Naive thymus-derived CD8-positive, alpha-beta T cell (primary cell): ENCODE measurements at regions not wholly inside any gene's neighbourhood (a gene's known extent, or its start where the extent isn't known, plus 50 kb on each side); places are given as distances from the start of the nearest gene placed in this dataset.
"Not testable (repeated sequence)": the region's sequence is repeated elsewhere in the genome, so short reads cannot be mapped to it uniquely, and the experiment has no call there.

ENCODE experiments used
- ATAC-seq, 2 donors: fragments of 150-1000 bp; cut with Tn5 transposase in 1 of 2; sonication (Bioruptor Pico), chemical (Tn5 transposase) in 1 of 2; 1 replicate in 1 of 2; 2 replicates in 1 of 2; pipeline ENCODE4 v1.10.0; 2021; ENCODE audit warnings: mild to moderate bottlenecking in 2 of 2, moderate library complexity in 2 of 2
- POLR2A ChIA-PET: fragments of 350-600 bp; sonication (Branson Sonifier 250); formaldehyde crosslinking; loops from one replicate; lab custom pipeline; 2021; ENCODE audit warnings: antibody characterized with exemption; lab: Charles Lee
- DNase-seq, 10 donors: peaks; one replicate each; pipeline versions ENCODE4 v3.0.0 to v3.0.0-alpha.2; 2020 to 2022
- H3K27ac Mint-ChIP-seq, 10 donors: one replicate each; pipeline ENCODE4 v1.8.0; 2020 to 2022; ENCODE audit warnings: mild to moderate bottlenecking in 10 of 10, mixed read lengths in 10 of 10, moderate library complexity in 4 of 10, inconsistent platforms in 1 of 10
- H3K27me3 Mint-ChIP-seq, 5 donors: one replicate each; pipeline ENCODE4 v1.8.0; 2021 to 2022; ENCODE audit warnings: mixed read lengths in 5 of 5
- H3K36me3 Mint-ChIP-seq, 3 donors: one replicate each; pipeline ENCODE4 v1.8.0; 2020 to 2022; ENCODE audit warnings: mixed read lengths in 3 of 3, mild to moderate bottlenecking in 2 of 3, inconsistent platforms in 1 of 3
- H3K4me1 Mint-ChIP-seq, 4 donors: one replicate each; pipeline ENCODE4 v1.8.0; 2021 to 2022; ENCODE audit warnings: mixed read lengths in 4 of 4
- H3K4me3 Mint-ChIP-seq, 10 donors: one replicate each; pipeline ENCODE4 v1.8.0; 2020 to 2022; ENCODE audit warnings: mild to moderate bottlenecking in 10 of 10, mixed read lengths in 10 of 10, moderate library complexity in 6 of 10, inconsistent platforms in 1 of 10
- H3K9me3 Mint-ChIP-seq, 9 donors: one replicate each; pipeline ENCODE4 v1.8.0; 2020 to 2022; ENCODE audit warnings: mixed read lengths in 9 of 9, mild to moderate bottlenecking in 3 of 9, inconsistent platforms in 1 of 9, moderate library complexity in 1 of 9

DNA sequence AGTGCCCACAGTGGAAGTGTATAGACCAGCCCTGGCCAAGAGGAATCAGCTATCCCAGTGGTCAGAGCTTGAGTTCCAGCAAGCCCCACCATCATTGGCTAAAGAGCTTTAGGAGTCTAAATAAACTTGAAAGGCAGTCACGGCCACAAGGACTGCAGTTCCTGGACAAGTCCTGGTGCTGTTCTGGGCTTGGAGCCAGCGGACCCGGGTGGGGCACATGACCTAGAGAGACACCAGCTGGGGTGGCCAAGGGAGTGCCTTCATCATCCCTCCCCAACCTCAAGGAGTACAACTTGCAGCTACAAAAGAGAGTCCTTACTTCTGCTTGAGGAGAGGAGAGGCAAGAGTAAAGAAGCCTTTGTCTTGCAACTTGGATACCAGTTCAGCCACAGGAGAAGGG is 439.8 kb upstream of the TMEFF2 start:
- peaks cover 0 to 3% (median 0%) of the 10 kb centered on the region in 5 donors for H3K27me3 Mint-ChIP-seq
- no peak overlapping the region for H3K4me3 Mint-ChIP-seq
- POLR2A ChIA-PET, result no interaction called here
- H3K36me3 Mint-ChIP-seq, result no peaks in the 10 kb centered on the region
- peaks cover 0 to 14% (median 4%) of the 10 kb centered on the region in 9 donors for H3K9me3 Mint-ChIP-seq
- DNase-seq, result no peak
- no peaks in the 10 kb centered on the region for H3K4me1 Mint-ChIP-seq
- no peak overlapping the region for H3K27ac Mint-ChIP-seq
- no peak for ATAC-seq

GRCh38 chr2:192628017-192628416 is 433.3 kb upstream of the TMEFF2 start:
- no peaks in the 10 kb centered on the region for H3K4me1 Mint-ChIP-seq
- H3K36me3 Mint-ChIP-seq, result no peaks in the 10 kb centered on the region
- no peak overlapping the region for H3K27ac Mint-ChIP-seq
- ATAC-seq (no peak), DNase-seq (no peak)
- peaks cover 0 to 5% (median 0%) of the 10 kb centered on the region in 9 donors for H3K9me3 Mint-ChIP-seq
- POLR2A ChIA-PET, result no interaction called here
- H3K4me3 Mint-ChIP-seq, result no peak overlapping the region
- H3K27me3 Mint-ChIP-seq, result no peaks in the 10 kb centered on the region

GRCh38 chr2:192615105-192615504 is 420.4 kb upstream of the TMEFF2 start:
- H3K27me3 Mint-ChIP-seq, result no peaks in the 10 kb centered on the region
- ATAC-seq (no peak), DNase-seq (no peak)
- no peak overlapping the region for H3K4me3 Mint-ChIP-seq
- no peaks in the 10 kb centered on the region for H3K4me1 Mint-ChIP-seq
- POLR2A ChIA-PET, result no interaction called here
- H3K9me3 Mint-ChIP-seq, result no peaks in the 10 kb centered on the region
- no peak overlapping the region for H3K27ac Mint-ChIP-seq
- no peaks in the 10 kb centered on the region for H3K36me3 Mint-ChIP-seq

DNA sequence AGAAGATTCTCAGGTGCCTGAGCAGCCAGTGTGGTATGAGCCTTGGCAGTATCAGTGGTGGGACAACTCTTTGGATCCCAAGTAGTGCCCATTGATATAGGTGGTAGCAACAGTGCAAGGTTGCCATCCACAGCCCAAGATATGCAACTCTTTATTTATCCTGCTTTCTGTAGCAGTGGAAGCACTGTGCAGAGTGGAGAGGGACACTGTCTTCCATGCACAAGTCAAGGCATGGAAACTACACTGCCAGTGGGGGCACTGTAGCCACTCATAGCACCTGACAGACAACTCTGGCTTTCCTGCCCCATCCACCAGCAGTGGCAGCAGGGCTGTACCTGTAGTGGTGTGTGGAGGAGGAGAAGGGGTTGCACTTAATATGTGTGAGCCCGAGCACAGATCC is 409.6 kb upstream of the TMEFF2 start:
- no peak overlapping the region for H3K27ac Mint-ChIP-seq
- H3K4me3 Mint-ChIP-seq, result no peak overlapping the region
- no peak for ATAC-seq
- no peaks in the 10 kb centered on the region for H3K4me1 Mint-ChIP-seq
- H3K36me3 Mint-ChIP-seq, result no peaks in the 10 kb centered on the region
- POLR2A ChIA-PET, result no interaction called here
- H3K27me3 Mint-ChIP-seq, result no peaks in the 10 kb centered on the region
- peaks cover 0 to 26% (median 15%) of the 10 kb centered on the region in 9 donors for H3K9me3 Mint-ChIP-seq
- DNase-seq, result no peak

GRCh38 chr2:192598649-192599048 is 403.9 kb upstream of the TMEFF2 start:
- H3K27ac Mint-ChIP-seq, H3K4me1 Mint-ChIP-seq, POLR2A ChIA-PET, H3K36me3 Mint-ChIP-seq, H3K27me3 Mint-ChIP-seq, H3K4me3 Mint-ChIP-seq, ATAC-seq, DNase-seq: not testable (repeated sequence)
- H3K9me3 Mint-ChIP-seq, result peaks cover 0 to 17% (median 10%) of the 10 kb centered on the region in 9 donors

DNA sequence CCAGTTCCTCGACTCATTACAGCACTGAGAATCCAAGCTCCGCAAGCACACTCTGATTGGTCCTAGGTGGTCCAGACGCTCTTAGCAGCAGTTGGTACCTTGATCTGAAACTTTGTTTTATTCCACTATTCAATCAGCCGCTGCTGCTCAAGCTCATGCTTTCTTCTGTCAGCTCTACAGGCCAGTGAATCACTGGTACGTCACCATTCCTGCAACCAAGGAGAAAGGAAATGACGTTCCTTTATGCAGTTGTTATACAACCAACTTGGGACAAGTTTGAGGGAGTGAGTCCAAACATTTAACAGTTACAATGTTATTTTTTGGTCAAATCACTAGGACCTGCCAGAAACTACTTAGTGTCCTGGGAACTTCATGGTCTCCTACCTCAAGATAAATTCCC is 398.8 kb upstream of the TMEFF2 start:
- no peaks in the 10 kb centered on the region for H3K27me3 Mint-ChIP-seq
- H3K27ac Mint-ChIP-seq, result no peak overlapping the region
- no peaks in the 10 kb centered on the region for H3K4me1 Mint-ChIP-seq
- ATAC-seq (no peak), DNase-seq (no peak)
- no peak overlapping the region for H3K4me3 Mint-ChIP-seq
- H3K9me3 Mint-ChIP-seq, result peaks cover 0 to 4% (median 0%) of the 10 kb centered on the region in 9 donors
- no peaks in the 10 kb centered on the region for H3K36me3 Mint-ChIP-seq
- POLR2A ChIA-PET, result no interaction called here

DNA sequence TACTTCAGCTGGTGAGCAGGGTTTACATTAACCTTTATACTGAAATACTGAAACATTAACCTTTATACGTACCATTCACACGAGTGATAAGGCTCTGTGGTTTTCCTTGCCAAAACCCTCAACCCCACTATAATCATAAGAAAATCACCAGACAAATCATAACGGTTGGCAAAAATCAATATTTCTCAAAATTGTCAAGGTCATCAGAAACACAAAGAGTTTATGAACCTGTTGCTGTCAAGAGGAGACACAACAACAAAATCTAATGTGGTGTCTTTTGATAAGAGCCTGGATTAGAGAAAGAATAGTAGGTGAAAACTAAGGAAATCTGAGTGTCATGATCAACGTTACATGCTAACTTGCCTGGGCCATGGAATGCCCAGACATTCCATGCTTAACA is 396.9 kb upstream of the TMEFF2 start:
- ATAC-seq, result no peak
- no peak overlapping the region for H3K4me3 Mint-ChIP-seq
- H3K4me1 Mint-ChIP-seq, result no peaks in the 10 kb centered on the region
- H3K27me3 Mint-ChIP-seq, result no peaks in the 10 kb centered on the region
- H3K36me3 Mint-ChIP-seq, result no peaks in the 10 kb centered on the region
- peaks cover 0 to 9% (median 0%) of the 10 kb centered on the region in 9 donors for H3K9me3 Mint-ChIP-seq
- H3K27ac Mint-ChIP-seq, result no peak overlapping the region
- DNase-seq, result no peak
- POLR2A ChIA-PET, result no interaction called here

- Mint-ChIP-seq H3K9me3 (peaks cover 0 to 9% (median 0%) of the 10 kb centered on the region in 9 donors), H3K27ac (no peak overlapping the region), H3K4me3 (no peak overlapping the region), H3K27me3 (no peaks in the 10 kb centered on the region), H3K4me1 (no peaks in the 10 kb centered on the region), H3K36me3 (no peaks in the 10 kb centered on the region)
- no peak for DNase-seq
- ATAC-seq, result no peak
- POLR2A ChIA-PET, result no interaction called here
Observed at GRCh38 chr2:192585418-192585817, 390.7 kb upstream of the TMEFF2 start.

- POLR2A ChIA-PET, result no interaction called here
- Mint-ChIP-seq H3K27me3 (no peaks in the 10 kb centered on the region), H3K4me3 (no peak overlapping the region), H3K36me3 (no peaks in the 10 kb centered on the region), H3K4me1 (no peaks in the 10 kb centered on the region), H3K9me3 (peaks cover 0 to 9% (median 0%) of the 10 kb centered on the region in 9 donors), H3K27ac (no peak overlapping the region)
- DNase-seq, result no peak
- no peak for ATAC-seq
Observed at GRCh38 chr2:192584976-192585375, 390.2 kb upstream of the TMEFF2 start.

DNA sequence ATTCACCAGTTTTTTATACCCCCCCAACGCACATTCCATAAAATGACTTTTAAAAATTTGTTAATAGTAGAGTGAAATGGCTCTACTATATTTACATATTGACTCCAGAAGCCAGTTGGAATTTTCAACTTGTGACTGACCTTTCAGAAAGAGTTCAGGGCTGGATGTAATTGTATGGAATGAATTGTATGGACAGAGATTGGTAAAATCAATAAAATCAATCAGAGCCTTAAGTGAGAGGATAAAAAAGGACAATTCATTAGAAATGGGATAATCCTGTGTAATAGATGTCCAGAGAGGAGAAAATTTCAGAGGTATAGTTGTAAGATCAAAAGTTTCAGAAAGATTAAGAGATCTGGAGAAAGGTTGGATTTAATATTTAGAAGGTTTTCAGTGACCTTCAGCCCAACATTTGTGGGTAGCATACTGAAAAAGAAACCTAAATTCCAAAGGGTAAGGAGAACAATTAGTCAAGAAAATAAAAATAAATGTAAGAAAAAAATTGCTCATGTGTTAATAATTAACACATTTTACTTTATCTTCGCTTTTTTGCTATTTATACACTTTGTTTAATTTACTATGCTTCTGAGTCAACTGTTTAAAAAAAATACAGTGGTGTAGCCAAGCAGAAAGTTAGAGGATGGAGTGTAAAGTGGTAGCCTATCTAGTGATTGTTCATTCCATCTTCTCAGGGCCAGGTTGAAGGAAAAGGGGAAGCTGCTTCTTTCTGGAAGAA is 385.4 kb upstream of the TMEFF2 start:
- Mint-ChIP-seq H3K4me1 (no peaks in the 10 kb centered on the region), H3K27ac (no peak overlapping the region), H3K27me3 (no peaks in the 10 kb centered on the region), H3K36me3 (no peaks in the 10 kb centered on the region), H3K9me3 (peaks cover 0 to 9% (median 0%) of the 10 kb centered on the region in 9 donors), H3K4me3 (no peak overlapping the region)
- no peak for DNase-seq
- POLR2A ChIA-PET, result no interaction called here
- no peak for ATAC-seq

DNA sequence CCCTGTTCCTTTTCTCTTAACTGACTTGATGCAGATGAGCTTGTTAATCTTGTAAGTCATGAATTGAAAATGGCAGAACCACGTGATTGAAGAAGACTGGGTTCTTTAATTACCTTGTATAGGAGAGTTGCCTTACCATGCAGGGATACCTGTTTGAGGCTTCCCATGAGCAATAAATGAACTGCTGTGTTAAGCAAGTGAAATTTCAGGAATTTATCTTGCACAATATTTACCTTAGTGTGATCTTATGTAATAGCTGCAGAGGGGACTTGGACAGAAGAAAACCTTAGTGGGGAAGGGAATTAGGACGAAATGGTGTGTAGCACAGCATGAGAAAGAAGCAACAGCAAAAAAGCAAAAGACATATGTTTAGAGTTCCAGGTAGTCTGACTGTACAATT is 384.0 kb upstream of the TMEFF2 start:
- H3K4me3 Mint-ChIP-seq, result no peak overlapping the region
- no peak for ATAC-seq
- POLR2A ChIA-PET, result no interaction called here
- no peak for DNase-seq
- no peaks in the 10 kb centered on the region for H3K36me3 Mint-ChIP-seq
- peaks cover 0 to 6% (median 0%) of the 10 kb centered on the region in 9 donors for H3K9me3 Mint-ChIP-seq
- no peak overlapping the region for H3K27ac Mint-ChIP-seq
- H3K27me3 Mint-ChIP-seq, result no peaks in the 10 kb centered on the region
- H3K4me1 Mint-ChIP-seq, result no peaks in the 10 kb centered on the region

GRCh38 chr2:192577706-192578105 is 383.0 kb upstream of the TMEFF2 start:
- ATAC-seq (no peak), DNase-seq (no peak)
- H3K4me1 Mint-ChIP-seq, result no peaks in the 10 kb centered on the region
- no peak overlapping the region for H3K4me3 Mint-ChIP-seq
- H3K27ac Mint-ChIP-seq, result no peak overlapping the region
- peaks cover 0 to 10% (median 0%) of the 10 kb centered on the region in 9 donors for H3K9me3 Mint-ChIP-seq
- H3K27me3 Mint-ChIP-seq, result no peaks in the 10 kb centered on the region
- POLR2A ChIA-PET, result no interaction called here
- H3K36me3 Mint-ChIP-seq, result no peaks in the 10 kb centered on the region

- H3K36me3 Mint-ChIP-seq, result no peaks in the 10 kb centered on the region
- H3K9me3 Mint-ChIP-seq, result peaks cover 0 to 12% (median 0%) of the 10 kb centered on the region in 9 donors
- POLR2A ChIA-PET, result no interaction called here
- no peaks in the 10 kb centered on the region for H3K27me3 Mint-ChIP-seq
- no peak overlapping the region for H3K4me3 Mint-ChIP-seq
- DNase-seq, result no peak
- H3K4me1 Mint-ChIP-seq, result no peaks in the 10 kb centered on the region
- H3K27ac Mint-ChIP-seq, result no peak overlapping the region
- no peak for ATAC-seq
Observed at GRCh38 chr2:192574552-192574951, 379.8 kb upstream of the TMEFF2 start.

GRCh38 chr2:192571636-192572035 is 376.9 kb upstream of the TMEFF2 start:
- Mint-ChIP-seq H3K27ac (no peak overlapping the region), H3K9me3 (peaks cover 0 to 16% (median 0%) of the 10 kb centered on the region in 9 donors), H3K4me1 (no peaks in the 10 kb centered on the region), H3K27me3 (no peaks in the 10 kb centered on the region), H3K36me3 (no peaks in the 10 kb centered on the region), H3K4me3 (no peak overlapping the region)
- POLR2A ChIA-PET, result no interaction called here
- ATAC-seq, result no peak
- no peak for DNase-seq
